ENCODE measurements at regions not wholly inside any gene's neighbourhood (a gene's known extent, or its start where the extent isn't known, plus 50 kb on each side); places are given as distances from the start of the nearest gene placed in this dataset.

GRCh38 chr10:2980791-2981360 is 86.5 kb upstream of the PFKP start:
- DNase-seq (ENCODE audit: low spot score) = no peak

- DNase-seq (ENCODE audit: low spot score) = no peak
Measured at GRCh38 chr10:2980116-2980515, 87.2 kb upstream of the PFKP start.

DNA sequence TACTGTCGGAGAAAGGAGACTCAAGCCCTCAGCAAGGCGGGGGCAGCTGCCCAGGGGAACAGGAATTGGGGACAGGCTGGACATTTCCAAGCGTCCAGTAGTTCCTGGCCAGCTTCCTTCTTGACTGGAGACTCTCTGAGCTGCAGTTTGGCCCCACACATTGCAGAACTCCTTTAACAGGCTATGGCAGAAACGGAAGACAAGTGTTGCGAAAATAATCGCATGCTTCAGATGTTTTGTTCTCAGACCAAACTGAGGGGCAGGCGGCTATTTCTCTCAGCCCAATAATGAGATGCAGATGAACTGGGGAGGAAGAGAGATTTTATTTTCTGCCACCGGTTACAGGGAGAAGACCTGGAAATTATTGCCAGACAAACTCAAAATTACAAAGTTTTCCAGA is 88.0 kb upstream of the PFKP start:
- peak; percentile 16 for DNase-seq (ENCODE audit: low spot score)

- no peak for DNase-seq (ENCODE audit: low spot score)
Measured at GRCh38 chr10:2978574-2979273, 88.6 kb upstream of the PFKP start.

- peak; percentile 43 for DNase-seq (ENCODE audit: low spot score)
Measured at GRCh38 chr10:2978111-2978510, 89.2 kb upstream of the PFKP start.

DNA sequence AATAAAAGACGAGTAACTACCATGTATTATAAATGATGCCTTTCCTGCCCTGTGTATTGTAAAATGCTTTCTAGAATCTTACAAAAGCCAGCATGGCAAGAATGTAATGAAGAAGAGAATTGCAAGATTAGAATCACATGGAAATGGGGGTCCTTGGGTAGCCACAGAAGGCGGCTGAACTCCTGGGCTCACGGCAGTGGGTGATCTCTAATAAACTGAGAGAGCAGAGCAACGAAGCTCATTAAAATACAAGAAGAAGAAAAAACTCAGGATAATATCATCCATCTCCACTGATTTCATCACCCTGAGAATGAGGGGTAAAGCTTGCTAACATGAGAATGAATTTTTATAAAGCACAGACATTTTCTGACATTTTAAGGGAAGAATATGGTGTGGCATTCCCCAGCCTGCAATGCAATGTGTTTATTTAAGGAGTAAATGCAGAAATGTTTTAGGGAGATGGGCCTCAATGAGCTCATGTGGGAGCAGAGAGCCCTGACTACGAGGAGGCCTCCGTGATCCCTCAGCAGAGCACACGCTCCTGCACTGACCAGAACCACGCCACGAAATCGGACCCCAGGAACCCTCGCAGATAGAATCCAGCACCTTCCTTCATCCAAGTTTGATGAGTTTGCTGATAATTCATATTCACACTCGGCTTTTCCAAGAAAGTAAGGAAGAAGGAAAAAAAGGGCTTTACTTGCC is 92.7 kb upstream of the PFKP start:
- no peak for DNase-seq (ENCODE audit: low spot score)

DNA sequence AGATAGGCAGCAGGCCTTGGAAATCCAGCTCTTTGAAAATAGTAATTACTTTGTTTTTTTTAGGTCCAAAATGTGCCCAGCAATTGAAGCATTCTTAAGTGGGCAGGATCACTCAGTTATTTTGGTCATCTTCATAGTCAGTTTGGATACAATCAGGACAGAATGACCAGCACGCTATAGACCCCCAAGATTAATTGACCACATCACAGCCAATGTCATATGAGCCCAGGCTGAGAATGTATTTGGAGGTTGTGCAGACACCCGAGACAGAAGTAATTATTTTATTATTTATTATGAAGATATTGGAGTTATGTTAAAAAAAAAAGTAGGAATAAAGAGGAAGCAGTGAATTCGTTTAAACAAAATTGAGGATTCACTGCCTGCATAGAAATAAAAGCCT is 93.3 kb upstream of the PFKP start:
- DNase-seq (ENCODE audit: low spot score) = no peak

GRCh38 chr10:2972810-2973209 is 94.5 kb upstream of the PFKP start:
- no peak for DNase-seq (ENCODE audit: low spot score)

GRCh38 chr10:2972216-2972615 is 95.1 kb upstream of the PFKP start:
- no peak for DNase-seq (ENCODE audit: low spot score)

- DNase-seq (ENCODE audit: low spot score) = no peak
Measured at GRCh38 chr10:2970190-2970823, 97.0 kb upstream of the PFKP start.

DNA sequence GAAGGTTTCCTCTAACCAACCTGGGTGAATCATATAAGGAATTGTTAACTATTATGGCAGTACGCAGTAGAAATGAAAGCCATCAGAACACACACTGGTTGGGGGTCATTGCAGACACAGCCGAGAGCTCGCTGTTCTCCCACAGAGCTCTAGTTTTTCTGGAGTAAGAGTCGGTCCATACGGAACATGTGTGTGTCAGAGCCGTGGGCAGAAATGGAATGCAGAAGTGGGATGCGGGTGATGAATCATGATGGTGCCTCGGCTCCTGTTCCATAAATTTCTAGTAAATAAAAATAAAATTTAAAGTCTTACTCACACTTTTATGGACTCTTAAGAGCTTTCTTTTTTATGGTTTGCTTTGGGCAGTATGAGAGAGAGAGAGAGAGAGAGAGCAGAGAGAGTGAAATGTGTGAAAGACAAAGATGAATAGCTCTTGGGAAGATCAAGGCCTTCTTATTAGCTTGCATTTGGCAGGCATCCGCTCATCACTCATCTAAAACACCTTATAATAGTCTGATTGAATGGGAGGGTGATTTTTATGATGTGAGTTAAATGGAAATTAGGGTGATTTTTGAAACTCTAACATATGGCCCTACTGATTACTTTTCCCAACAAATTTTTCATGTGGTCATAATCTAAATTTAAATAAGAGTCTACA is 98.8 kb upstream of the PFKP start:
- peak; percentile 22 for DNase-seq (ENCODE audit: low spot score)

- no peak for DNase-seq (ENCODE audit: low spot score)
Measured at GRCh38 chr10:2966134-2966533, 101.2 kb upstream of the PFKP start.

- no peak for DNase-seq (ENCODE audit: low spot score)
Measured at GRCh38 chr10:2964632-2965296, 102.6 kb upstream of the PFKP start.

DNA sequence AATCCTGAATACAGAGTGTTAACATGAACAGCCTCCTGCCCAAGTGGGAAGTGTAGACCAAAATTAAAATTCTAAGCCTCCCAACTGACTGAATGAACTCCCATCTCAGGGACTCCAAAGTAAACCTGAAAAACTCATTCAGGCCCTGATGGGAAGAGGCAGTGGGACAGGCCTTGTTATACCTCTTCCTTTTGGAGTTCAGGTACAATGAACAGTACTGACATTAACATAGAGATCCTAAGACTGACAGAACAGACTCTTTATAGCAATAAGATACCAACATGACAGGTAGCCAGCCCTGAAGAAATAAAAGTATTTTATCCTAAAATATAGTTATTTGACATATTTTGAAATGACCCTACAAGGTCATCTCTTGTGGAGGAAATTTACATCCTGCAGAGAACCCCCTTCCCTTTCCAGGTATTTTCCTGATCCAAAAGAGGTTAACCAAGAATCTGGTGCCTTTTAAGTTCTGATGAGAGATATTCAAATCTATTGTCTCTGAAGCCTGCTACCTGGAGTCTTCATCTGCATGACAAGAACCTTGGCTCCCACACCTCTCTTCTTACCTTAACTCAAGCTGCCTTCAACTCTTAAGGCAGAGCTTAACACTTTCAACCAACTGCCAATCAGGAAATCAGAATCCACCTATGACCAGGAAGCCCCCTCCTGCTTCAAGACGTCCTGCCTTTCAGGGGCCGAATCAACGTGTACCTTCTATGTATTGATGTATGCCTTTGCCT is 103.3 kb upstream of the PFKP start:
- DNase-seq (ENCODE audit: low spot score) = no peak

- DNase-seq (ENCODE audit: low spot score) = no peak
Measured at GRCh38 chr10:2962194-2962593, 105.2 kb upstream of the PFKP start.

DNA sequence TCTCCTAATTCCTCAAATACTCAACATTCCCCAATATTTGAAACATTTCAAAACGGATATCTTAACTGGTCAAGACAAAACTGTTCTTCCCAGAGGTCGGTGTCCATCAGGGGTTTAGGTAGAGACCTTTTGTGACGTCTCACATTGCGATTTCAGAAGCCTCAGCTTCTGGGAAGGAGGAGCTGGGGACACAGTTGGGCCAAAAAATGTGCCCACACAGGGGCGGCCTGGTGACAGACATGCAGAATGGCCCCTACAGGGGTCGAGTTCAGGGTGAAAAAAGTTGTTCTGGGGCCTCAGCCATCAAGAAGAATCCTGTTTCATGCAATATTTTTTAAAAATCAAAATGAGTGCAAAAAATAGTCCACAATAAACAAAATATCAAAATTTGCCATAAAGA is 108.7 kb upstream of the PFKP start:
- no peak for DNase-seq (ENCODE audit: low spot score)

- no peak for DNase-seq (ENCODE audit: low spot score)
Measured at GRCh38 chr10:2957785-2958184, 109.6 kb upstream of the PFKP start.

- no peak for DNase-seq (ENCODE audit: low spot score)
Measured at GRCh38 chr10:2955064-2955463, 112.3 kb upstream of the PFKP start.

- DNase-seq (ENCODE audit: low spot score) = no peak
Measured at GRCh38 chr10:2953495-2953894, 113.9 kb upstream of the PFKP start.

- no peak for DNase-seq (ENCODE audit: low spot score)
Measured at GRCh38 chr10:2951235-2951835, 116.0 kb upstream of the PFKP start.

DNA sequence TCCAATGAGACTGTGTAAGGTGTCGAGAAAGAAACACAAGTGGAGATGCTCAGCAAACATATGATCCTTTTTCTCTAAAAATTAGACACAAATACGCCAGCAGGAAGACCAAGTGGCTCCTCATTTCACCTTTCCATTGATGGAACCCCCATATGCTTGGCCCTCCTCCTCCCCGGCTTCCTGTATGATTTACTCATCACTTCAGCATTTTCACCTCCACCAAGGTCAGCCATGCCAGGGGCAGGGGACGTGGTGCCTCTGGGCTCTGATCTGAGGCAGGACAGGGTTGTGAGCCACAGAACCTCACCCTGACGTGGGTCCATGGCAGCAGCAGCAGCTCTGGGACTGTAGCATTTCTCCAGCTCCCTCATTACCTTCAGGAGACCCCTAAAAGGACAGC is 116.8 kb upstream of the PFKP start:
- DNase-seq (ENCODE audit: low spot score) = no peak
